GM12892 (cell line): ENCODE measurements at regions not wholly inside any gene's neighbourhood (a gene's known extent, or its start where the extent isn't known, plus 50 kb on each side); places are given as distances from the start of the nearest gene placed in this dataset.
"Not testable (repeated sequence)": the region's sequence is repeated elsewhere in the genome, so short reads cannot be mapped to it uniquely, and the experiment has no call there.

Source experiments
- POLR2A ChIP-seq: IDR thresholded peaks from 2 replicates; pipeline ENCODE4 v1.6.1; 2011; ENCODE audit warnings: low read depth, low read length, control low read depth
- POLR2AphosphoS5 ChIP-seq: IDR thresholded peaks from 2 replicates; pipeline ENCODE4 v1.6.1; 2011; ENCODE audit warnings: low read depth, low read length, control low read depth

GRCh38 chr3:101922151-101922725 lies 72.9 kb downstream of the NFKBIZ start:
- not testable (repeated sequence) for TF ChIP-seq POLR2A, POLR2AphosphoS5
